ENCODE measurements at regions not wholly inside any gene's neighbourhood (a gene's known extent, or its start where the extent isn't known, plus 50 kb on each side); places are given as distances from the start of the nearest gene placed in this dataset.

- no peak overlapping the region for H3K27ac ChIP-seq
- no peak for TF ChIP-seq ZFX (IDR thresholded peaks at IDR 0.05; ENCODE audit: borderline replicate concordance)
- TF ChIP-seq CTCF (IDR thresholded peaks at IDR 0.05): no peak
These were observed 221.4 kb upstream of the TRIB2 start for GRCh38 chr2:12495247-12495868.

DNA sequence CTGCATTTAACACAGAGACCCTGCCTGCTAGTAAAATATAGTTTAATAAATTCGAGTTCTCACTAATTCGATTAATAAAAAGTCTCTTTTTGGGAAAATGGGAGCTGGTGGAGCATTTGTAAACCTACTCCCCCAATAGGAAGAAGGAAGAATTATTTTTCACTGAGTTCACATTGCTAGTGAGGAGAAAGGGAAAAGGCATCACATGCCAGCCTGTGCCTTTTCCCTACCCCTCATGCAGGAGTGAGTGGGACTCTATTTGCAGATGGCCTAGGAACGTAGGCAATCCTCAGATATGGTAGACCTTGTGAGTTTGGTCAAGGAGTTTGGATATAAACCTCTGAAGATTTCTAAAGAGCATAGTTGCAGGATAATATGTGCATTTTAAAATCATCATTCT lies 218.4 kb upstream of the TRIB2 start:
- TF ChIP-seq CTCF (IDR thresholded peaks at IDR 0.05): no peak
- TF ChIP-seq ZFX (IDR thresholded peaks at IDR 0.05; ENCODE audit: borderline replicate concordance): no peak
- no peak overlapping the region for H3K27ac ChIP-seq

GRCh38 chr2:12498704-12499103 lies 218.0 kb upstream of the TRIB2 start:
- TF ChIP-seq ZFX (IDR thresholded peaks at IDR 0.05; ENCODE audit: borderline replicate concordance) (no peak), CTCF (IDR thresholded peaks at IDR 0.05) (no peak)
- no peak overlapping the region for H3K27ac ChIP-seq

GRCh38 chr2:12500899-12501298 lies 215.8 kb upstream of the TRIB2 start:
- TF ChIP-seq CTCF (IDR thresholded peaks at IDR 0.05) (no peak), ZFX (IDR thresholded peaks at IDR 0.05; ENCODE audit: borderline replicate concordance) (no peak)
- no peak overlapping the region for H3K27ac ChIP-seq

- TF ChIP-seq CTCF (IDR thresholded peaks at IDR 0.05) (no peak), ZFX (IDR thresholded peaks at IDR 0.05; ENCODE audit: borderline replicate concordance) (no peak)
- no peak overlapping the region for H3K27ac ChIP-seq
These were observed 215.1 kb upstream of the TRIB2 start for GRCh38 chr2:12501469-12502158.

GRCh38 chr2:12502759-12503158 lies 214.0 kb upstream of the TRIB2 start:
- TF ChIP-seq CTCF (IDR thresholded peaks at IDR 0.05) (no peak), ZFX (IDR thresholded peaks at IDR 0.05; ENCODE audit: borderline replicate concordance) (no peak)
- H3K27ac ChIP-seq: no peak overlapping the region

GRCh38 chr2:12504443-12504842 lies 212.3 kb upstream of the TRIB2 start:
- H3K27ac ChIP-seq: no peak overlapping the region
- TF ChIP-seq CTCF (IDR thresholded peaks at IDR 0.05) (no peak), ZFX (IDR thresholded peaks at IDR 0.05; ENCODE audit: borderline replicate concordance) (no peak)

Measured in 22Rv1 (cell line).